Panc1 (cell line): ENCODE measurements at regions not wholly inside any gene's neighbourhood (a gene's known extent, or its start where the extent isn't known, plus 50 kb on each side); places are given as distances from the start of the nearest gene placed in this dataset.

Experiments used
- CTCF ChIP-seq: fragments of 450-650 bp; IDR thresholded peaks from 2 replicates; pipeline ENCODE4 v1.5.1; 2017; ENCODE audit warnings: mild to moderate bottlenecking
- POLR2AphosphoS5 ChIP-seq: IDR thresholded peaks from 2 replicates; pipeline ENCODE4 v1.6.1; 2012; ENCODE audit warnings: mild to moderate bottlenecking, low read depth, low read length, moderate library complexity
- REST ChIP-seq, 2 experiments: IDR thresholded peaks; 2 replicates each; pipeline ENCODE4 v1.6.1; 2011 to 2012; ENCODE audit warnings: low read depth in 2 of 2, control low read depth in 1 of 2, low read length in 1 of 2, mild to moderate bottlenecking in 1 of 2, moderate library complexity in 1 of 2; ENCODE audit not compliant: insufficient read depth in 1 of 2
- SIN3A ChIP-seq: IDR thresholded peaks from 2 replicates; pipeline ENCODE4 v1.6.1; 2012; ENCODE audit warnings: low read depth, mild to moderate bottlenecking, low read length, moderate library complexity, borderline replicate concordance; ENCODE audit not compliant: insufficient read depth
- TCF7L2 ChIP-seq: IDR thresholded peaks from 2 replicates; pipeline ENCODE4 v1.6.1; 2011; ENCODE audit warnings: mild to moderate bottlenecking, low read depth, low read length, inconsistent platforms

- no peak for TF ChIP-seq CTCF
- TF ChIP-seq POLR2AphosphoS5 = no peak
- TF ChIP-seq REST (IDR thresholded peaks at IDR 0.05; ENCODE audit: insufficient read depth in 1 of 2, low read depth in 2 of 2, low read length in 1 of 2) = no peak
- no peak for TF ChIP-seq SIN3A
- TF ChIP-seq TCF7L2 = no peak
These were observed 186.4 kb upstream of the ZNF521 start for GRCh38 chr18:25538175-25538922.
